ENCODE measurements at regions not wholly inside any gene's neighbourhood (a gene's known extent, or its start where the extent isn't known, plus 50 kb on each side); places are given as distances from the start of the nearest gene placed in this dataset.

GRCh38 chr14:94966868-94967267 lies 190.5 kb downstream of the DICER1 start:
- intact Hi-C loops (cut with DNase I) = no loop called here
- H3K9me3 ChIP-seq = no peaks in the 10 kb centered on the region
- no peak overlapping the region for H3K27ac ChIP-seq
- H3K4me3 ChIP-seq (replicated peaks in 1 of 3) = no peak overlapping the region
- no peak for DNase-seq
- no peaks in the 10 kb centered on the region for H3K36me3 ChIP-seq
- no peaks in the 10 kb centered on the region for H3K4me1 ChIP-seq
- no peaks in the 10 kb centered on the region for H3K27me3 ChIP-seq
- TF ChIP-seq POLR2A (IDR thresholded peaks at IDR 0.05) (no peak), CTCF (IDR thresholded peaks at IDR 0.05) (no peak)
- WGBS, 2 donors = 78 to 100% methylated on average over 1 to 2 of the region's 2 CpGs

- Histone ChIP-seq H3K4me1 (no peaks in the 10 kb centered on the region), H3K4me3 (replicated peaks in 1 of 3) (no peak overlapping the region), H3K27me3 (no peaks in the 10 kb centered on the region), H3K36me3 (no peaks in the 10 kb centered on the region), H3K27ac (no peak overlapping the region), H3K9me3 (no peaks in the 10 kb centered on the region)
- TF ChIP-seq CTCF (IDR thresholded peaks at IDR 0.05) (no peak), POLR2A (IDR thresholded peaks at IDR 0.05) (no peak)
- 67 to 93% methylated on average over 4 to 5 of the region's 5 CpGs for WGBS, 2 donors
- DNase-seq = no peak
- intact Hi-C loops (cut with DNase I) = no loop called here
Measured at GRCh38 chr14:94966344-94966743, 191.0 kb downstream of the DICER1 start.

DNA sequence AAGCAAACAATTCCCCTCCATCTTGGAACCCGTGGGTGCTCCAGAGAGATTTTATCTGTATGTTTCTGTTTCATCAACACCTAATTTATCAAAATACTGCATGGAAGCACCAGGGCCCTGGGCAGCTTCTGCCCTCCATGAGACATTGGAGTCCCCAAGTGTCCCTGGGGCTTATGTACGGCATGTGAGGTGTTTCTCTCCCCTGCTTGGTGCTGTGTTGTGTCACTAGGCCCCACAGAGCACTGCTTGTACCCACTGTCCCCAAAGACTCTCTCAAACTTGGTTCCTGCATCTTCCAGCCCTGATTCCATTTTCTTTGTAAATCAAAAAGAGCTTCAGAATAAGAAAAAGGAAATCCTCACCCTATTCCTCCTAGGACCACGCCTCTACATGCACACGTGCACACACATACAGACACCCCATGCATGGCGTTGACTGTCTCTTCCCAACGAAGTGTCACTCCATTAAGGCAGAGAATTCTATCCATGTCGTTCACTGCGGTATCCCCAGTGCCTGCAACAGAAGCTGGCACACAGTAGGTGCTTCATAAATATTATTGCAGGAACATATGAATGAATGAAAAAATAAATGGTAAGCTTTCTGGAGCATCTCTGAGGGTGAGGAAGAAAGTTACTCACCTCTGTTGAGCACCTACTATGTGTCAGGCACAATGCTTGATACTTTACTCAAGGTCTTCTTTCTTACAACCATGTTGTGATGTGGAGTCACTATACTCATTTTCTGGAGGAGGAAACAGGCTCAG lies 191.6 kb downstream of the DICER1 start:
- DNase-seq = no peak
- 94 to 95% methylated on average over 8 of the region's 8 CpGs for WGBS, 2 donors
- no peak overlapping the region for H3K27ac ChIP-seq
- H3K9me3 ChIP-seq = no peaks in the 10 kb centered on the region
- H3K27me3 ChIP-seq = no peaks in the 10 kb centered on the region
- no peak overlapping the region for H3K4me3 ChIP-seq (replicated peaks in 1 of 3)
- TF ChIP-seq POLR2A (IDR thresholded peaks at IDR 0.05) (no peak), CTCF (IDR thresholded peaks at IDR 0.05) (no peak)
- intact Hi-C loops (cut with DNase I) = no loop called here
- H3K4me1 ChIP-seq = no peaks in the 10 kb centered on the region
- H3K36me3 ChIP-seq = no peaks in the 10 kb centered on the region

DNA sequence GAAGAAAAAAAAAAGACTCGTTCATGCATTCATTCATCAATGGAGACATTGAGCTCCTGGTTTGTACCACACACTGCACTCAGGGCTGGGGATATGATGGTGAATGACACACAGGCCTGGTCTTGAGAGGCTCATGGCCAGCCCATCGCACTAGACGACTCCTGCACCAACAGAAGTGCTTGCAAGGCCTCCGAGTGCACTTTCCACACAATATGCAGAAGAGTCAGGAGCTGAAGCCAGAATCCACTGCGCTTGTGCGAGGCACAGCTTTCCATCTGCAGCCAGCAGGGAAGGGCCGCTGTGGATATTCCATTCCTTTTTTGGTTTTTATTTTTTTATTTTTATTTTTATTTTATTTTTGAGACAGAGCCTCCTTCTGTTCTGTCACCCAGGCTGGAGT lies 192.4 kb downstream of the DICER1 start:
- 80 to 85% methylated on average over 7 of the region's 7 CpGs for WGBS, 2 donors
- intact Hi-C loops (cut with DNase I) = no loop called here
- DNase-seq = no peak

GRCh38 chr14:94964181-94964580 lies 193.1 kb downstream of the DICER1 start:
- no peak for DNase-seq
- H3K36me3 ChIP-seq = no peaks in the 10 kb centered on the region
- no peak overlapping the region for H3K4me3 ChIP-seq (replicated peaks in 1 of 3)
- H3K27me3 ChIP-seq = no peaks in the 10 kb centered on the region
- intact Hi-C loops (cut with DNase I) = no loop called here
- no peak overlapping the region for H3K27ac ChIP-seq
- no peaks in the 10 kb centered on the region for H3K4me1 ChIP-seq
- 88 to 92% methylated on average over 3 of the region's 3 CpGs for WGBS, 2 donors
- TF ChIP-seq CTCF (IDR thresholded peaks at IDR 0.05) (no peak), POLR2A (IDR thresholded peaks at IDR 0.05) (no peak)
- no peaks in the 10 kb centered on the region for H3K9me3 ChIP-seq

More for the DNA sequence above, 192.4 kb downstream of the DICER1 start:
- H3K4me3 ChIP-seq (replicated peaks in 1 of 3) = no peak overlapping the region
- H3K27ac ChIP-seq = no peak overlapping the region
- no peak for TF ChIP-seq POLR2A (IDR thresholded peaks at IDR 0.05)
- H3K36me3 ChIP-seq = no peaks in the 10 kb centered on the region
- H3K27me3 ChIP-seq = no peaks in the 10 kb centered on the region
- H3K9me3 ChIP-seq = no peaks in the 10 kb centered on the region
- no peaks in the 10 kb centered on the region for H3K4me1 ChIP-seq

All from thyroid gland (tissue), 4 donors.